ENCODE measurements at regions not wholly inside any gene's neighbourhood (a gene's known extent, or its start where the extent isn't known, plus 50 kb on each side); places are given as distances from the start of the nearest gene placed in this dataset.

DNA sequence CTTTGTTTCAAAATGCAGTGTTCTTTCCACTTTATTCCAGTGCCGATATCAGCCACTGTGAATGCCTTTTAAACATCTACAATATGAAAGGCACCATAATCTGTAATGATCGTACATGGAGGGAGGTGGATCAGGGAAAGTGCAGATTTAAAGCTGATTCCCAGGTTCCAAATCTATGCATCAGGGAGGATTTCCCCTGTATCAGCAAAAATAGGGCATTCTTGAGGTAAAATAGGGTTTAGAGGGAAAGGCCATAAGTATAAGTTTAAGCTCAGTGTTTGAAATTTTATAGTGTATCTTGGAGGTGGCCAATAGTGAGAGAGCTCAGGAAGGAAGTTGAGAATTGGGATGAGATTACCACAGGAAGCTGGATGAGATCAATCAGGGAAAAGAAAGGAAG lies 289.7 kb upstream of the ID4 start:
- H3K36me3 ChIP-seq (ENCODE audit: insufficient read depth, low read length) = no peaks in the 10 kb centered on the region
- peaks cover 8% of the 10 kb centered on the region for H3K4me1 ChIP-seq (ENCODE audit: insufficient read depth, low read length)
- H3K27me3 ChIP-seq (ENCODE audit: insufficient read depth, low read length) = no peaks in the 10 kb centered on the region
- no peaks in the 10 kb centered on the region for H3K9me3 ChIP-seq (ENCODE audit: insufficient read depth, low read depth, low read length)
- no peak overlapping the region for H3K27ac ChIP-seq (ENCODE audit: low read depth, low read length)
- no peak overlapping the region for H3K9ac ChIP-seq (ENCODE audit: low read depth, low read length)
- no peak overlapping the region for H3K4me3 ChIP-seq (ENCODE audit: low read length)
- WGBS = 98% methylated on average over 2 of the region's 2 CpGs

DNA sequence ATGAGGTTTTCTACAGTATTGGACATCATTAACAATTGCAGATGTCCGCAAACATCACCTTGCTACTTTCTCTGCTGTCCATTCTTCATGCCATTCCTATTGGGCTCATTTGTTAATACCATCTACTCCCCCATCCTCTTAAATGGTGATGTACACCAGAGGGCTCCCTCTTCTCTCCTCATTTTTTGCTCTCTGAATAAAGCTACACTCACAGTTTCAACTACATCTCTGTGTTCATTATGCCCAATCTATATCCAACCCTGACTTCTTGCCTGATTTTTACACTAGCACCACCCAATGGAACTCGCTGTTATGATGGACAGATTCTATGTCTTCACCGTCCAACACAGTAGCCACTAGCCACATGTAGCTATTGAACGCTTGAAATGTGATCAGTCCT lies 288.1 kb upstream of the ID4 start:
- peaks cover 8% of the 10 kb centered on the region for H3K4me1 ChIP-seq (ENCODE audit: insufficient read depth, low read length)
- no peak overlapping the region for H3K4me3 ChIP-seq (ENCODE audit: low read length)
- no peaks in the 10 kb centered on the region for H3K36me3 ChIP-seq (ENCODE audit: insufficient read depth, low read length)
- H3K27me3 ChIP-seq (ENCODE audit: insufficient read depth, low read length) = no peaks in the 10 kb centered on the region
- H3K27ac ChIP-seq (ENCODE audit: low read depth, low read length) = no peak overlapping the region
- no peak overlapping the region for H3K9ac ChIP-seq (ENCODE audit: low read depth, low read length)
- H3K9me3 ChIP-seq (ENCODE audit: insufficient read depth, low read depth, low read length) = 0 out of 2 replicates have a peak, but pooled peaks cover 3% of the 10 kb centered on the region
- 94% methylated on average over 4 of the region's 4 CpGs for WGBS

DNA sequence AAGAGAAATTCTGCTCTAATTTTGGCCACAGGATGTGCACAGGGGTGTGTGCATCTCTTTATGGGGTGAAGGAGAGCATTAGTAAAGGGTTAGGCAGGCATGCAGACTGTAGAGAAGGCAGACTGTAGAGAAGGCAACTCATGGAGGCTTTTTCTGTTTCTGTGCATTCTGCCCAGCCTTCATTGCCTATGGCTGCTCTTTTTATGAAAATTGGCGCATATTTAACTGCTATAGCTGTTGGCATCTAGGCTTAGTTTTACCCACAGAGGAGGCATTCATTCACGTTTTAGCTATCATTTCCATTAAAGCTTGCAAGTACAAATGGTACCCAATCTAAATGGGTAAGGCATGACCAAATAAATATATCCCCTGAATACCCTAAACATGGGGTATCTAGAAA lies 286.8 kb upstream of the ID4 start:
- H3K4me1 ChIP-seq (ENCODE audit: insufficient read depth, low read length) = no peaks in the 10 kb centered on the region
- no peak overlapping the region for H3K9ac ChIP-seq (ENCODE audit: low read depth, low read length)
- H3K27ac ChIP-seq (ENCODE audit: low read depth, low read length) = no peak overlapping the region
- H3K27me3 ChIP-seq (ENCODE audit: insufficient read depth, low read length) = no peaks in the 10 kb centered on the region
- no peak overlapping the region for H3K4me3 ChIP-seq (ENCODE audit: low read length)
- no peaks in the 10 kb centered on the region for H3K36me3 ChIP-seq (ENCODE audit: insufficient read depth, low read length)
- 89% methylated on average over 2 of the region's 2 CpGs for WGBS
- H3K9me3 ChIP-seq (ENCODE audit: insufficient read depth, low read depth, low read length) = 0 out of 2 replicates have a peak, but pooled peaks cover 3% of the 10 kb centered on the region

DNA sequence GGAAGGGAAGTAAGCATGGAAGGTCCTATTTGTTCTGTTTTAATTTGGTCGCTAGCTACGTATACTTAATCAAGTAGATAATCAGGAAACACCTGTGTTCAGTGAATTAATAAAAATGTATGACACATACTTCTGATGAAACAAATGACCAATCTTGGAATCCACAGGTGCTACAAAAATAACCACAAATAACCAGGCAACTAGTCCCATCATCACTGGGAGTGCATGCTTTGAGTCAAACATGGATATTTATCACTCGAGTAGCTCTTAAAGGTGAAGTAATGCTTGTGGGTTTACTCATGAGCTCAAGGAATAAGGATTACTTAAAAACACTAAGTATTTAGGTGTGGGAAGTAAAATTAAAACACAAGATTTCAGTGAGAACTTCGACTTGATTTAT lies 285.6 kb upstream of the ID4 start:
- Histone ChIP-seq H3K4me1 (ENCODE audit: insufficient read depth, low read length) (no peaks in the 10 kb centered on the region), H3K36me3 (ENCODE audit: insufficient read depth, low read length) (no peaks in the 10 kb centered on the region), H3K27me3 (ENCODE audit: insufficient read depth, low read length) (no peaks in the 10 kb centered on the region), H3K27ac (ENCODE audit: low read depth, low read length) (no peak overlapping the region), H3K9me3 (ENCODE audit: insufficient read depth, low read depth, low read length) (0 out of 2 replicates have a peak, but pooled peaks cover 3% of the 10 kb centered on the region), H3K9ac (ENCODE audit: low read depth, low read length) (no peak overlapping the region), H3K4me3 (ENCODE audit: low read length) (no peak overlapping the region)
- 92% methylated on average over 4 of the region's 4 CpGs for WGBS

DNA sequence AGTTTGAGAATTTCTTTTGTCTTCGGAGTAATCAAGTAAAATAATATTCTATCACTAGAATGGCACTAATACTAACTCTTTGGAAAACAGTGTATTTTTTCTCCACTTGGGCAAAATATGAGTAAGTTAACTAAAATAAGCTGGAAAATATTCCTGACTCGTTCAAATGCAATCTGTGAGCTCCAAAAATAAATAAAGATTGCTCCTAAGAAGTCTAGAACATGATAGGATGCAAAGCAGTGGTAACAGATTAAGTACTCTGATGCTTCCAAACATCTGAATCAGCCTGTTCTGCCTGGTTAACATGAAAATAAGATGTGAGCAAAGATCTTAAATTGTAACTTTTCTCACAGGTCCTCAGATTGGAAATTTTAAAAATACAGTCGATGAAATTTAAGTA lies 285.1 kb upstream of the ID4 start:
- Histone ChIP-seq H3K4me1 (ENCODE audit: insufficient read depth, low read length) (no peaks in the 10 kb centered on the region), H3K27me3 (ENCODE audit: insufficient read depth, low read length) (no peaks in the 10 kb centered on the region), H3K4me3 (ENCODE audit: low read length) (no peak overlapping the region), H3K36me3 (ENCODE audit: insufficient read depth, low read length) (no peaks in the 10 kb centered on the region), H3K9ac (ENCODE audit: low read depth, low read length) (no peak overlapping the region), H3K9me3 (ENCODE audit: insufficient read depth, low read depth, low read length) (0 out of 2 replicates have a peak, but pooled peaks cover 3% of the 10 kb centered on the region), H3K27ac (ENCODE audit: low read depth, low read length) (no peak overlapping the region)
- 100% methylated on average over 1 of the region's 3 CpGs for WGBS

DNA sequence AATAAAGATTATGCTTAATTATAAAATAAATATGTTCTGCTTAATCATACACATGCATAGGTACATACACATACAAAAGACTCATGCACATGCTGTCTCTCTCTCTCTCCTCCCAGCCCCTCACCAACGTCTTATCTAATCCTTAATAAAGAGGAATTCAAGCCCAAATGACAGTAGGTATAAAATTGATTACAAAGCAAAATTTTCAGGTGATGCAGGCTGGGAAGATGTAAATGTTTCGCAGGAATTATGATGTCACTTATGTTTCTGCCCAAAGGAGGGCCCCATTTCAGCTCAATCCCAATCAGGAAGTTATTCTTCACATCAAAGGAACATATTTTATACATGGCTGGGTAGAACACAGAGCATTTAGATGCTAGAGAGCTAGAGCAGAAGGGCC lies 284.6 kb upstream of the ID4 start:
- Histone ChIP-seq H3K9ac (ENCODE audit: low read depth, low read length) (no peak overlapping the region), H3K4me1 (ENCODE audit: insufficient read depth, low read length) (no peaks in the 10 kb centered on the region), H3K36me3 (ENCODE audit: insufficient read depth, low read length) (no peaks in the 10 kb centered on the region), H3K27ac (ENCODE audit: low read depth, low read length) (no peak overlapping the region), H3K9me3 (ENCODE audit: insufficient read depth, low read depth, low read length) (0 out of 2 replicates have a peak, but pooled peaks cover 3% of the 10 kb centered on the region), H3K4me3 (ENCODE audit: low read length) (no peak overlapping the region), H3K27me3 (ENCODE audit: insufficient read depth, low read length) (no peaks in the 10 kb centered on the region)
- WGBS = 95% methylated on average over 2 of the region's 2 CpGs

DNA sequence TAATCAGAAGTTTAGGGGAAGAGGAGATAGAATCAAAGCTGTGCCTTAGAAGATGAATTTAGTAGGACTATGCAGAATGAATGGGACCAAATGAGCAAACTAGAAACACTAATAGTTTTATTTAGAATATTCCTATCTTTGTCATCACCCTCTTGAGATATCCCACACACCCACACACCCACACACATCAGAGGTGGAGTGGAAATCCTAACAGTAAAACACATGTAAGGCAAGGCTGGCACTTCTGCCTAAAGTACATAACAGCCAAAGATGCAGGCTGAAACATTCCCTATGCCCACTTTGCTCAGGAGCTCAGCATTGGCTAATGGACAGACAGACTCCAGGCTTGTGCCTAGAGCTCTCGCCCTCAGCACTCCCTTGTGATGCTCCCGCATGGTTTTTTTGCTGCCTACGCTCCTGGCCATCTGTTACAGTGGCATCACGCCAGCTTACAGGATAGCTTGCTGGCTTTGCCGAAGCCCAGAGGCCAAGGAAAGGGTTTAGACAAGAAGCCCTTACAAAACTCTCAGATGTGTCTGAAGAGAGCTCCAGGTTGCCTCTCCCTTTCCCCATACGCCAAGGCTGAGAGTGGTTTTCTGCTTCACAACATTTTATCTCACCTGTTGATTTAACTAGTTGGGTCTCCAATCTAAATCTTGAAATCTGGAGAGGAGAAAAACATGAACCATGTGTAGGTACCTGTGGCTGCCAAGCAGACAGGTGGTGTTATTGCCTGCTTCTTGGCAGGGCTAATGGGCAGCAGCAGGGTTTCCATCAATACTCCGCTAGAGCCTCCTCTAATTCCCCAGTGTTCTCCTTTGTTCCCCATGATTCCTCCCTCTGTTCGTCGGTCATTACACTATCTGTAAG lies 282.6 kb upstream of the ID4 start:
- Histone ChIP-seq H3K4me1 (ENCODE audit: insufficient read depth, low read length) (no peaks in the 10 kb centered on the region), H3K27me3 (ENCODE audit: insufficient read depth, low read length) (no peaks in the 10 kb centered on the region), H3K9me3 (ENCODE audit: insufficient read depth, low read depth, low read length) (0 out of 2 replicates have a peak, but pooled peaks cover 3% of the 10 kb centered on the region), H3K4me3 (ENCODE audit: low read length) (no peak overlapping the region), H3K27ac (ENCODE audit: low read depth, low read length) (no peak overlapping the region), H3K9ac (ENCODE audit: low read depth, low read length) (no peak overlapping the region), H3K36me3 (ENCODE audit: insufficient read depth, low read length) (no peaks in the 10 kb centered on the region)
- 95% methylated on average over 9 of the region's 9 CpGs for WGBS

DNA sequence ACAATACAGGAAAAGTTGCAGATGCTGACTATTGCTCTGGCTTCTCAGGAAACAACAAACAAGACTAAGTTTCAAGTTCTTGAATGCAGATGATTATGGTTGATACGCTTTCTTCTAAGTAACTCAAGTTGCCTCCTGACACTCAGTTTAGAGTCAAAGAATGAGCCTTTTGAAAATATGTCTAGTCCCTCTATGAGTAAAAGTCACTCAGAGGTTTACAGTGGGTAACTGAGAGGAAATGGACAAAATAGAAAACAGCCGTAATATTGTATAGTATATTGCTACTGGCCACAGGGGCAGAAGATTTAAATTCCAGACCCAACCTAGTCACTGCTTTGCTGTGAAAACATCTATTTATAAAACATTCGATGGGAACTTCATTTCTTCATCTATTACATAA lies 280.0 kb upstream of the ID4 start:
- Histone ChIP-seq H3K9me3 (ENCODE audit: insufficient read depth, low read depth, low read length) (0 out of 2 replicates have a peak, but pooled peaks cover 3% of the 10 kb centered on the region), H3K4me1 (ENCODE audit: insufficient read depth, low read length) (no peaks in the 10 kb centered on the region), H3K9ac (ENCODE audit: low read depth, low read length) (no peak overlapping the region), H3K27me3 (ENCODE audit: insufficient read depth, low read length) (no peaks in the 10 kb centered on the region), H3K27ac (ENCODE audit: low read depth, low read length) (no peak overlapping the region), H3K4me3 (ENCODE audit: low read length) (no peak overlapping the region), H3K36me3 (ENCODE audit: insufficient read depth, low read length) (no peaks in the 10 kb centered on the region)
- 95% methylated on average over 3 of the region's 3 CpGs for WGBS

DNA sequence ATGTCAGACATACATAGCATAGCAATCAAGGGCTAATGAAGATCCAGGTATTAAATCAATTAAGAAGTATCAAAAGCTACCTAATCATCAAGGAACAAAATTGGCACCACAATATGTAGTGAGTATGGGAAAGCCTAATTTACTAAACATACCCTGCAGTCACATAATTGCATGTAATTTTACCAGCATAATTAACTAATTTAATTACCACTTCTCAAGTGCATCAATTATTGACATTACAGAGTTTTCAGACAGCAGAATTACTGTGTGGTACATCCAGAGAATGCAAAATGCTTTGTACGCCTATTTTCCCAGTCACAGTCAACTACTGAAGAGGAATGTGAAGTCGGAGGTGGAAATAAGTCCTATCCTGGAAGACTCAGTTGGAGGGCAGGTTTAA lies 279.0 kb upstream of the ID4 start:
- H3K27ac ChIP-seq (ENCODE audit: low read depth, low read length) = no peak overlapping the region
- H3K4me1 ChIP-seq (ENCODE audit: insufficient read depth, low read length) = no peaks in the 10 kb centered on the region
- H3K36me3 ChIP-seq (ENCODE audit: insufficient read depth, low read length) = no peaks in the 10 kb centered on the region
- H3K9ac ChIP-seq (ENCODE audit: low read depth, low read length) = no peak overlapping the region
- H3K27me3 ChIP-seq (ENCODE audit: insufficient read depth, low read length) = no peaks in the 10 kb centered on the region
- 96% methylated on average over 2 of the region's 2 CpGs for WGBS
- H3K4me3 ChIP-seq (ENCODE audit: low read length) = no peak overlapping the region
- 0 out of 2 replicates have a peak, but pooled peaks cover under 1% of the 10 kb centered on the region for H3K9me3 ChIP-seq (ENCODE audit: insufficient read depth, low read depth, low read length)

DNA sequence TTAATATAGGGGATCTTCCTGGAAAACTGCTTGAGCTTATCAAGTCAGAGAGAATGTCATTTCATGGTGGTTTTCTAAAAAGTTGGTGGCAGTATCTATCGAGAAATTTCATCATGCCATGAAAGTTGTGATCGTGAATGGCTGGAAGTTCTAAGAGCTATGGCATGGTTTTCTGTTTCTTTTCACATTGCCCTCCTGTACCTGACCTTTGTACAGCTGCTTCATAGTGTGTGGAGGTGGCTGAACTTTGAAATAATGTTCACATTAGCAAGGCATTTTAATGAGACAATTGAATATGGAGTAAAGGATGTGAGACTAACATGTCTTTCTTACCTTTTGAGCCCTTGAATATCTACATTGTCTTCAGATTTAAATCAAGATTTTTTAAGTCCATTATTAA lies 278.2 kb upstream of the ID4 start:
- H3K4me3 ChIP-seq (ENCODE audit: low read length) = no peak overlapping the region
- H3K36me3 ChIP-seq (ENCODE audit: insufficient read depth, low read length) = no peaks in the 10 kb centered on the region
- no peak overlapping the region for H3K9ac ChIP-seq (ENCODE audit: low read depth, low read length)
- no peaks in the 10 kb centered on the region for H3K4me1 ChIP-seq (ENCODE audit: insufficient read depth, low read length)
- H3K27ac ChIP-seq (ENCODE audit: low read depth, low read length) = no peak overlapping the region
- 95% methylated on average over 2 of the region's 2 CpGs for WGBS
- H3K9me3 ChIP-seq (ENCODE audit: insufficient read depth, low read depth, low read length) = no peaks in the 10 kb centered on the region
- no peaks in the 10 kb centered on the region for H3K27me3 ChIP-seq (ENCODE audit: insufficient read depth, low read length)

DNA sequence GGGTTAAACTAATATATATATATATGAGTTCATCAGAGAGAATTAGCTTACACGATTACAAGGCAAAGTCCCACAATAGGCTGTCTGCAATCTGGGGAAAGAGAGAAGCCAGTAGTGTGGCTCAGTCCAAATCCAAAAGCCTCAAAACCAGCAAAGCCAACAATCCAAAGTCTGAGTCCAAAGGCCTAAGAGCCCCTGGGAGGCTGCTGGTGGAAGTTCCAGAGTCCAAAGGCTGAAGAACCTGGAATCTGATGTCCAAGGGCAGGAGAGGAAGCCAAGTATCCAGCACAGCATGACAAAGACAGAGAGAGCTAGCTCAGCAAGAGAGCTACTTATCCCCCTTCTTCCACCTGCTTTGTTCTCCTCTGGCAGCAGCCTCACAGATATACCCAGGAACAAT lies 274.7 kb upstream of the ID4 start:
- Histone ChIP-seq H3K36me3 (ENCODE audit: insufficient read depth, low read length) (no peaks in the 10 kb centered on the region), H3K9ac (ENCODE audit: low read depth, low read length) (no peak overlapping the region), H3K9me3 (ENCODE audit: insufficient read depth, low read depth, low read length) (no peaks in the 10 kb centered on the region), H3K27me3 (ENCODE audit: insufficient read depth, low read length) (no peaks in the 10 kb centered on the region), H3K4me1 (ENCODE audit: insufficient read depth, low read length) (no peaks in the 10 kb centered on the region), H3K4me3 (ENCODE audit: low read length) (no peak overlapping the region), H3K27ac (ENCODE audit: low read depth, low read length) (no peak overlapping the region)
- WGBS = 83% methylated on average over 1 of the region's 1 CpG

All from HUES64 (cell line).